ENCODE measurements at regions not wholly inside any gene's neighbourhood (a gene's known extent, or its start where the extent isn't known, plus 50 kb on each side); places are given as distances from the start of the nearest gene placed in this dataset.

DNA sequence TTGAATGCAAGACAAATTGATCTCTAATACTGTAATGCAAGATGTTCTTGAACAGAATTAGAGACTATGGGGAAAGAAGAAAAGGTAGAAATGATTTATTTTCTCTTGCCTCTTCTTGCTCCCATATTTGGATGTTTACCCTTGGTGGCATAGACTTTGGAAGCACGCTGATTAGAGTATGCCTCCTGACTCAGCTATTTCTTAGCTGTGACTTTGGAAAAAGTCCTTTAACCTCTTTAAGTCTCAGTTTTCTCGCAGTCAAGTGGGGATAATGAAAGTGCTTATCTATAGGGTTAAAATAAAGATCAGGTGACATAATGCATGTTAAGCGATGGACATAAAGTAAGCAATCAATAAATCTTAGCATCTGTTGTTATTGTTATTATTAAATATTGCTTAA lies 545.5 kb downstream of the GLUD2 start:
- TF ChIP-seq POLR2A (conservative IDR thresholded peaks at IDR 0.05): no peak
- TF ChIP-seq PREB (CRISPR knock-in tag; IDR thresholded peaks at IDR 0.05): no peak

All from K562 (cell line).